Activated naive CD8-positive, alpha-beta T cell treated with anti-CD3 and anti-CD28 coated beads, Interleukin-2, amount 50 U/mL, for 24 hours (primary cell): ENCODE measurements at regions not wholly inside any gene's neighbourhood (a gene's known extent, or its start where the extent isn't known, plus 50 kb on each side); places are given as distances from the start of the nearest gene placed in this dataset.
A peak's percentile ranks its signal among the peaks of the same experiment; 100 is the strongest.
"Not testable (repeated sequence)": the region's sequence is repeated elsewhere in the genome, so short reads cannot be mapped to it uniquely, and the experiment has no call there.

Experiments used
- ATAC-seq: fragments of 150-1000 bp; cut with Tn5 transposase; one replicate; pipeline ENCODE4 v1.10.0; 2021
- DNase-seq: peaks from one replicate; pipeline ENCODE4 v3.0.0; 2021
- H3K27ac Mint-ChIP-seq: one replicate; pipeline ENCODE4 v1.8.0; 2021; ENCODE audit warnings: mild to moderate bottlenecking, mixed read lengths
- H3K27me3 Mint-ChIP-seq: one replicate; pipeline ENCODE4 v1.8.0; 2021; ENCODE audit warnings: mixed read lengths
- H3K36me3 Mint-ChIP-seq: one replicate; pipeline ENCODE4 v1.8.0; 2021; ENCODE audit warnings: low read depth, mixed read lengths
- H3K4me1 Mint-ChIP-seq: one replicate; pipeline ENCODE4 v1.8.0; 2021; ENCODE audit warnings: mixed read lengths
- H3K4me3 Mint-ChIP-seq: one replicate; pipeline ENCODE4 v1.8.0; 2021; ENCODE audit warnings: mild to moderate bottlenecking, moderate library complexity, mixed read lengths
- H3K9me3 Mint-ChIP-seq: one replicate; pipeline ENCODE4 v1.8.0; 2021; ENCODE audit warnings: mixed read lengths

DNA sequence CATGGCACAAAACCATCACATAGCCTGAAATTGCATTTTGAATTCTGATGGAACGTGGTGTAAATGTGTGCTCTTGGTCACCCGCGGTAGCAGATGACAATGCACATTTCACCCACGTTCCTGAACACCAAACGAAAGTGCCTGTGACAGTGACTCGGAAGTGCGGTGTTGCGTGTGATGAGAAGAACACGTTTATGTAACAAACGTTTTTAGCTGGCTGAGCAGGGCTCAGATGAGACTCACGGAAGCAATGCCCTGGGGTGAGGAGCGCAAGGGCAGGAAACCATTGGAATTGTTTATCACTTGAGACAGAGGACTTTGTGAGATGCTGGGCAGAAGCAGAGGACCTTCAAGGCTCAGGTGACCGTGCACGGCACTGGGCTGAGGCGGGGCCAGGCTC, 449.2 kb upstream of the CFAP20DC start:
- H3K27ac Mint-ChIP-seq = no peak overlapping the region

GRCh38 chr3:59496250-59496649, 446.4 kb upstream of the CFAP20DC start:
- H3K9me3 Mint-ChIP-seq = no peaks in the 10 kb centered on the region
- H3K4me1 Mint-ChIP-seq = peaks cover 6% of the 10 kb centered on the region
- ATAC-seq (no peak), DNase-seq (no peak)
- no peak overlapping the region for H3K4me3 Mint-ChIP-seq
- H3K36me3 Mint-ChIP-seq = no peaks in the 10 kb centered on the region
- peaks cover 3% of the 10 kb centered on the region for H3K27me3 Mint-ChIP-seq
- H3K27ac Mint-ChIP-seq = no peak overlapping the region

More for the DNA sequence above, 449.2 kb upstream of the CFAP20DC start:
- DNase-seq = no peak
- peaks cover 21% of the 10 kb centered on the region for H3K4me1 Mint-ChIP-seq
- H3K27me3 Mint-ChIP-seq = peaks cover 3% of the 10 kb centered on the region
- H3K9me3 Mint-ChIP-seq = peaks cover 7% of the 10 kb centered on the region
- no peaks in the 10 kb centered on the region for H3K36me3 Mint-ChIP-seq
- no peak for ATAC-seq
- H3K4me3 Mint-ChIP-seq = no peak overlapping the region

DNA sequence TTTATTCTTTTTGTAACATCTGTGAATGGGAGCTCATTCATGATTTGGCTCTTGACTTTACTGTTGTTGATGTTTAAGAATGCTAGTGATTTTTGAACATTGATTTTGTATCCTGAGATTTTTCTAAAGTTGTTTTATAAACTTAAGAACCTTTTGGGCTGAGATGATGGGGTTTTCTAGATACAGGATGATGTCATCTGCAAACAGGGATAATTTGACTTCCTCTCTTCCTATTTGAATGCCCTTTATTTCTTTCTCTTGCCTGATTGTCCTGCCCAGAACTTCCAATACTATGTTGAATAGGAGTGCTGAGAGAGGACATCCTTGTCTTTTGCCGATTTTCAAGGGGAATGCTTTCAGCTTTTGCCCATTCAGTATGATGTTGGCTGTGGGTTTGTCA, 445.1 kb upstream of the CFAP20DC start:
- H3K27me3 Mint-ChIP-seq, DNase-seq, H3K4me3 Mint-ChIP-seq, H3K27ac Mint-ChIP-seq, H3K4me1 Mint-ChIP-seq, ATAC-seq, H3K9me3 Mint-ChIP-seq, H3K36me3 Mint-ChIP-seq: not testable (repeated sequence)

DNA sequence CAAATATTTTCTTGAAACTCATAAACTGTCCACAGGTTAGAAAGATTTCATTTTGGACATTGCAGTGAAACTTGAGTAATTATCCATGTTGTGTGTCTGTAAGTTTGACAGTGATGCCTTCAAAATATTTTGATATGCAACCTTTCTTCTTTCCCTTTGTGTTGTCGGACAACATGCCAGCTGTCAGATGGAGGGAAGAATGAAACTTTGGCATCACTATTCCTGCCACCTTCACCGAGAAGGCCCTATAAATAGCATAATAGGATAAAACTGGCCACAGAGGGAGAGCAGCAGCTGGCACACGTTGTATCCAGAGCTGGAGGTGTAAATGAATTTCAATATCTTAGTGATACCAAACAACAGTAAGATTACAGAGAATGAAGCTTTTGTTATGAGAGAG, 436.7 kb upstream of the CFAP20DC start:
- Mint-ChIP-seq H3K4me3 (no peak overlapping the region), H3K27me3 (no peaks in the 10 kb centered on the region), H3K9me3 (peaks cover 9% of the 10 kb centered on the region), H3K36me3 (no peaks in the 10 kb centered on the region), H3K27ac (no peak overlapping the region), H3K4me1 (no peaks in the 10 kb centered on the region)
- ATAC-seq (no peak), DNase-seq (no peak)

DNA sequence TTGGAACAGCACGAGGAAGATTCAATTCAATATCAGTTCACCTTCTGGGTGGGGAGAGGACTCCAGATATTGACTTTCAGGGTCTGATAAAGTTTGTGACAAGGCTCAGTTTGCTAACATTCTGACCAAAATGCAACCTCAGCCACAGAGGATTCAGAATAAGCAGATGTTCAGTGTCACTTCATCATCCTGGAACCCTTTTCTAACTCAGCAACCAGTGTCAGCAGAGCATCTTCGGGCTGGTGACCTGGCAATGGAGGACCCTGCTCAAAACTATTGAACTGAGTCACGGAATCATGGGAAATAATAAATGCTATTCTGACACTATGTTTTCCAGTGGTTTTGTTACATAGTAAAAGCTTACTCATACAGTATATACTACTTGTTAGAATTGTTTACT, 433.4 kb upstream of the CFAP20DC start:
- Mint-ChIP-seq H3K4me3 (no peak overlapping the region), H3K27ac (no peak overlapping the region), H3K9me3 (no peaks in the 10 kb centered on the region), H3K27me3 (no peaks in the 10 kb centered on the region), H3K36me3 (no peaks in the 10 kb centered on the region), H3K4me1 (peaks cover 15% of the 10 kb centered on the region)
- DNase-seq (no peak), ATAC-seq (no peak)

DNA sequence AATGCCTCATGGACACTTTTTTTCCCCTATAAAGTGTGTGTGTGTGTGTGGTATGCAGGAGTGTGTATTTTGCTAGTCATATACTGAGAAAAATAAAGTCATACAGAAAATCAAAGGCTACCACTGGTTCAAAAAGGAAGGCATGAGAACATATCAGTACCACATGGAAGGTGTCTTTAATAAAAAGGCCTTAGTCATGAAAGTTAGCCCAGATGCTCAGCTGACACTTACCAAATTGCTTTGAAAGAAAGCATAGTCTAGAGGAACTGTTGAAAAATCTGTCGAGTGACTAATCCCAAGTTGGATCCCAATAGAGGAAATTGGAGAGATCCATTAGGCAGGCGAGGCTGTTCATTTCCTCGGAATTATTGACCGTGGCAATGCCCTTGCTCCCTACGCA, 432.9 kb upstream of the CFAP20DC start:
- Mint-ChIP-seq H3K4me3 (no peak overlapping the region), H3K9me3 (no peaks in the 10 kb centered on the region), H3K36me3 (no peaks in the 10 kb centered on the region), H3K27ac (no peak overlapping the region), H3K27me3 (no peaks in the 10 kb centered on the region), H3K4me1 (peaks cover 15% of the 10 kb centered on the region)
- DNase-seq (no peak), ATAC-seq (no peak)

DNA sequence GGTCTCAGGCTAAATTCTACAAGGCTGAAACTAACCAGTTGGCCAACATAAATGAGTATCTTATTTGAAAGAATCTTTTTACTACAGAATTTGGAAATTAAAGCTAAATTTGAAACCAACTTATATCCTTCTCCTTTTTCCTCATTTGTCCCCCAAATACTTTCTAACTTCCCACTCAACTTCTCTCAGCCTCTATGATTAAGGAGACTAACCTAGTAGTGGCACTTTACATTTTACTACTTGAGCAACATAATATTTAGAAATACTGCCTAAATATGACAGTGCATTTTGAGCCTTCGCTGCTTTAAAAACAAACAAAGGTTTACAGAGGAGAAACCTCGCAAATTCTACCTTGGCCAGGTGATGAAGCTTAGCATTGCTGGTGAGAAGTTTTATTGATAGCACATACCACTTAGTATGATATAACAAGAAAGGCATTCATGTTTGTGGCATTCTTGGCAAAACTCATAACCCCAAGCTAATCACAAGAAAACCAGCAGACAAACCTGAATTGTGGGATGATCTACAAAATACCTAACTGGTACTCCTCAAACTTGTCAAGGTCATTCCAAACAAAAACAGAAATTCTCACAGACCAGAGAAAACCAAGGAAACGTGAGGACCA, 432.1 kb upstream of the CFAP20DC start:
- no peak for DNase-seq
- Mint-ChIP-seq H3K27ac (no peak overlapping the region), H3K36me3 (no peaks in the 10 kb centered on the region), H3K27me3 (no peaks in the 10 kb centered on the region), H3K9me3 (no peaks in the 10 kb centered on the region), H3K4me3 (no peak overlapping the region), H3K4me1 (peaks cover 15% of the 10 kb centered on the region)
- ATAC-seq = no peak

GRCh38 chr3:59480486-59480995, 430.7 kb upstream of the CFAP20DC start:
- DNase-seq = no peak
- peak overlapping the region; percentile 8 for H3K27ac Mint-ChIP-seq

DNA sequence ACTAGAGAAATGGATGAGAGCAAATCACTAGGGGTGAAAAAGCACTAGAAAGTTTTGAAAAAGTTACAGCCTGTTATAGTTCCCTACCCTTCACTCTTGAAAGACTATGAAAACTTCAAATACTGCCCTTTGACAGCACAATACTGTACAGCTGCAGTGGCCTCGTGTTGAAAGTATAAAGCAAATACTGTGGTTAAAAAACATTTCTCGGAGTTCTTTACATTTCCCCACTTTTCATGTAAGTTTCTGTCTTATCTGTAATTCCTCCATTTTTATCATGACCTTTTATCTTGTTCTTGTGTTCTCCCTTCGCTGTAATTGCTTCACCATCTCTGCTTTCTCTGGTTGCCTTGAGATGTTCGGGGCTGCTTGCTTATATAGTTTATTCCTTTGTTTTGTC, 423.8 kb upstream of the CFAP20DC start:
- Mint-ChIP-seq H3K4me1 (peaks cover 20% of the 10 kb centered on the region), H3K27me3 (no peaks in the 10 kb centered on the region), H3K4me3 (no peak overlapping the region), H3K27ac (no peak overlapping the region), H3K36me3 (no peaks in the 10 kb centered on the region), H3K9me3 (peaks cover 17% of the 10 kb centered on the region)
- ATAC-seq (no peak), DNase-seq (no peak)

More at GRCh38 chr3:59480486-59480995, 430.7 kb upstream of the CFAP20DC start:
- ATAC-seq = peak; percentile 63
- Mint-ChIP-seq H3K4me3 (peak overlapping the region; percentile 10), H3K36me3 (no peaks in the 10 kb centered on the region), H3K4me1 (peaks cover 15% of the 10 kb centered on the region), H3K9me3 (no peaks in the 10 kb centered on the region), H3K27me3 (no peaks in the 10 kb centered on the region)

DNA sequence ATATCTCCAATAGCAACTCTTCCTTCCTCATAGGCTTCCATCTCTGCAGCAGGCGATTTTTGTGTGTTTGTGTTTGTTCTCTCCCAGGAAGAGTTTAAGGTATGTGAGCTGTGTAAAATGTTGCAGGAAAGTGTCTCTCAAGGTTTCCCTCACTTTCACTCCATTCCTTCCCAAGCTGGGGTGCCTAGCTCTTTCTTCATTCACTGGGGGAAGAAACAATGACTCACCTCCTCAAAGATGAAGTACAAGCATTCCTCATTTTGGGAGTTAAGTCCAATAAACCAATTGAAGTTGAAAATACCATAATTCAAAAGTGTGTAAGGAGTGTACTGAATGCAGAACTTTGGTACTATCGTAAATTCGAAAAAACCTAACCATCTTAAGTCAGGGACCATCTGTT, 422.7 kb upstream of the CFAP20DC start:
- Mint-ChIP-seq H3K27me3 (no peaks in the 10 kb centered on the region), H3K9me3 (peaks cover 17% of the 10 kb centered on the region), H3K36me3 (no peaks in the 10 kb centered on the region), H3K4me1 (peaks cover 20% of the 10 kb centered on the region), H3K27ac (no peak overlapping the region), H3K4me3 (no peak overlapping the region)
- no peak for DNase-seq
- ATAC-seq = no peak

GRCh38 chr3:59469948-59470723, 420.3 kb upstream of the CFAP20DC start:
- ATAC-seq (no peak), DNase-seq (no peak)
- no peaks in the 10 kb centered on the region for H3K27me3 Mint-ChIP-seq
- H3K36me3 Mint-ChIP-seq = no peaks in the 10 kb centered on the region
- H3K4me3 Mint-ChIP-seq = no peak overlapping the region
- peaks cover 20% of the 10 kb centered on the region for H3K4me1 Mint-ChIP-seq
- peaks cover 17% of the 10 kb centered on the region for H3K9me3 Mint-ChIP-seq
- no peak overlapping the region for H3K27ac Mint-ChIP-seq

GRCh38 chr3:59467476-59467875, 417.7 kb upstream of the CFAP20DC start:
- Mint-ChIP-seq H3K36me3 (no peaks in the 10 kb centered on the region), H3K27ac (no peak overlapping the region), H3K4me1 (peaks cover 13% of the 10 kb centered on the region), H3K9me3 (peaks cover 17% of the 10 kb centered on the region), H3K27me3 (no peaks in the 10 kb centered on the region), H3K4me3 (no peak overlapping the region)
- DNase-seq = no peak
- no peak for ATAC-seq

GRCh38 chr3:59464187-59464586, 414.4 kb upstream of the CFAP20DC start:
- Mint-ChIP-seq H3K36me3 (peaks cover 4% of the 10 kb centered on the region), H3K27me3 (no peaks in the 10 kb centered on the region), H3K9me3 (peaks cover 8% of the 10 kb centered on the region), H3K4me3 (no peak overlapping the region), H3K27ac (no peak overlapping the region), H3K4me1 (peaks cover under 1% of the 10 kb centered on the region)
- DNase-seq = no peak
- ATAC-seq = no peak

DNA sequence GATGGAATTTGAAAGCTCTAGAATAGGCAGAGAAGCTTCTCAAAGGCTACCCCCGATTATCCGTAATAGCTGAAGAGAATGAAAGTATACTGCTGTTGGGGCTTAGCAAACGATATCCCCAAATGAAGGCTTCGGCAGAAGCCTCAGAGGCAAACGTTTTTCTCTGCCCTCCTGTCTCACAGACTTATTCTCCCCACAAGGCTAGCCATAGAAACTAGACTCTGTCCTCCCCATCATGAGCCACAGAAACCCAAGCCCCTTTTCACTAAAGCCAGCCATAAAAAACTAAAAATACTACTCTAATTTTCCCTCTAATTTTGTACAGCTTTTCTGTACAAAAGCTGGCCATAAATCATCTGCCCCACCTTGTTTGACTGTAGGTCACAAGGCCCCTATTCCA, 413.4 kb upstream of the CFAP20DC start:
- Mint-ChIP-seq H3K9me3 (peaks cover 4% of the 10 kb centered on the region), H3K4me3 (no peak overlapping the region), H3K27ac (no peak overlapping the region), H3K4me1 (no peaks in the 10 kb centered on the region), H3K36me3 (peaks cover 4% of the 10 kb centered on the region), H3K27me3 (no peaks in the 10 kb centered on the region)
- no peak for DNase-seq
- no peak for ATAC-seq

GRCh38 chr3:59460068-59460467, 410.2 kb upstream of the CFAP20DC start:
- no peak overlapping the region for H3K4me3 Mint-ChIP-seq
- DNase-seq = no peak
- no peak overlapping the region for H3K27ac Mint-ChIP-seq
- H3K36me3 Mint-ChIP-seq = peaks cover 4% of the 10 kb centered on the region
- H3K9me3 Mint-ChIP-seq = peaks cover 4% of the 10 kb centered on the region
- H3K4me1 Mint-ChIP-seq = peaks cover 13% of the 10 kb centered on the region
- H3K27me3 Mint-ChIP-seq = no peaks in the 10 kb centered on the region
- ATAC-seq = no peak
